ENCODE measurements at regions not wholly inside any gene's neighbourhood (a gene's known extent, or its start where the extent isn't known, plus 50 kb on each side); places are given as distances from the start of the nearest gene placed in this dataset.

- Histone ChIP-seq H3K4me3 (ENCODE audit: low read length in 2 of 2) (no peak overlapping the region), H3K9me3 (ENCODE audit: control insufficient read depth in 2 of 2, low read length in 2 of 2) (no peaks in the 10 kb centered on the region), H3K4me1 (ENCODE audit: control insufficient read depth, insufficient read depth, low read length) (no peaks in the 10 kb centered on the region), H3K36me3 (ENCODE audit: control insufficient read depth in 2 of 2, insufficient read depth in 2 of 2, low read length in 2 of 2) (no peaks in the 10 kb centered on the region), H3K9ac (ENCODE audit: low read length in 2 of 2) (no peak overlapping the region), H3K27me3 (ENCODE audit: control insufficient read depth in 1 of 2, insufficient read depth in 2 of 2, low read length in 2 of 2) (no peaks in the 10 kb centered on the region), H3K27ac (ENCODE audit: low read length) (no peak overlapping the region)
These were observed 308.2 kb downstream of the EMP1 start for GRCh38 chr12:13504736-13505135.

GRCh38 chr12:13504074-13504473 lies 307.5 kb downstream of the EMP1 start:
- no peak overlapping the region for H3K27ac ChIP-seq (ENCODE audit: low read length)
- no peaks in the 10 kb centered on the region for H3K9me3 ChIP-seq (ENCODE audit: control insufficient read depth in 2 of 2, low read length in 2 of 2)
- peaks cover 0 to under 1% of the 10 kb centered on the region in 2 donors for H3K27me3 ChIP-seq (ENCODE audit: control insufficient read depth in 1 of 2, insufficient read depth in 2 of 2, low read length in 2 of 2)
- no peak overlapping the region for H3K9ac ChIP-seq (ENCODE audit: low read length in 2 of 2)
- no peaks in the 10 kb centered on the region for H3K36me3 ChIP-seq (ENCODE audit: control insufficient read depth in 2 of 2, insufficient read depth in 2 of 2, low read length in 2 of 2)
- H3K4me1 ChIP-seq (ENCODE audit: control insufficient read depth, insufficient read depth, low read length): no peaks in the 10 kb centered on the region
- H3K4me3 ChIP-seq (ENCODE audit: low read length in 2 of 2): no peak overlapping the region

GRCh38 chr12:13503094-13503835 lies 306.7 kb downstream of the EMP1 start:
- H3K27ac ChIP-seq (ENCODE audit: low read length): no peak overlapping the region
- no peaks in the 10 kb centered on the region for H3K4me1 ChIP-seq (ENCODE audit: control insufficient read depth, insufficient read depth, low read length)
- H3K9ac ChIP-seq (ENCODE audit: low read length in 2 of 2): no peak overlapping the region
- H3K27me3 ChIP-seq (ENCODE audit: control insufficient read depth in 1 of 2, insufficient read depth in 2 of 2, low read length in 2 of 2): peaks cover 0 to 4% of the 10 kb centered on the region in 2 donors
- H3K9me3 ChIP-seq (ENCODE audit: control insufficient read depth in 2 of 2, low read length in 2 of 2): no peaks in the 10 kb centered on the region
- no peak overlapping the region for H3K4me3 ChIP-seq (ENCODE audit: low read length in 2 of 2)
- H3K36me3 ChIP-seq (ENCODE audit: control insufficient read depth in 2 of 2, insufficient read depth in 2 of 2, low read length in 2 of 2): no peaks in the 10 kb centered on the region

- Histone ChIP-seq H3K36me3 (ENCODE audit: control insufficient read depth in 2 of 2, insufficient read depth in 2 of 2, low read length in 2 of 2) (no peaks in the 10 kb centered on the region), H3K27ac (ENCODE audit: low read length) (no peak overlapping the region), H3K4me3 (ENCODE audit: low read length in 2 of 2) (no peak overlapping the region), H3K4me1 (ENCODE audit: control insufficient read depth, insufficient read depth, low read length) (no peaks in the 10 kb centered on the region), H3K9me3 (ENCODE audit: control insufficient read depth in 2 of 2, low read length in 2 of 2) (no peaks in the 10 kb centered on the region), H3K9ac (ENCODE audit: low read length in 2 of 2) (no peak overlapping the region), H3K27me3 (ENCODE audit: control insufficient read depth in 1 of 2, insufficient read depth in 2 of 2, low read length in 2 of 2) (peaks cover 0 to 5% of the 10 kb centered on the region in 2 donors)
These were observed 302.5 kb downstream of the EMP1 start for GRCh38 chr12:13499008-13499407.

GRCh38 chr12:13496111-13496510 lies 299.6 kb downstream of the EMP1 start:
- Histone ChIP-seq H3K27ac (ENCODE audit: low read length) (no peak overlapping the region), H3K4me1 (ENCODE audit: control insufficient read depth, insufficient read depth, low read length) (no peaks in the 10 kb centered on the region), H3K9me3 (ENCODE audit: control insufficient read depth in 2 of 2, low read length in 2 of 2) (no peaks in the 10 kb centered on the region), H3K36me3 (ENCODE audit: control insufficient read depth in 2 of 2, insufficient read depth in 2 of 2, low read length in 2 of 2) (no peaks in the 10 kb centered on the region), H3K9ac (ENCODE audit: low read length in 2 of 2) (no peak overlapping the region), H3K4me3 (ENCODE audit: low read length in 2 of 2) (no peak overlapping the region), H3K27me3 (ENCODE audit: control insufficient read depth in 1 of 2, insufficient read depth in 2 of 2, low read length in 2 of 2) (peaks cover 0 to 5% of the 10 kb centered on the region in 2 donors)

- Histone ChIP-seq H3K27ac (ENCODE audit: low read length) (no peak overlapping the region), H3K27me3 (ENCODE audit: control insufficient read depth in 1 of 2, insufficient read depth in 2 of 2, low read length in 2 of 2) (no peaks in the 10 kb centered on the region), H3K9ac (ENCODE audit: low read length in 2 of 2) (no peak overlapping the region), H3K36me3 (ENCODE audit: control insufficient read depth in 2 of 2, insufficient read depth in 2 of 2, low read length in 2 of 2) (no peaks in the 10 kb centered on the region), H3K4me1 (ENCODE audit: control insufficient read depth, insufficient read depth, low read length) (no peaks in the 10 kb centered on the region), H3K4me3 (ENCODE audit: low read length in 2 of 2) (no peak overlapping the region), H3K9me3 (ENCODE audit: control insufficient read depth in 2 of 2, low read length in 2 of 2) (no peaks in the 10 kb centered on the region)
These were observed 292.7 kb downstream of the EMP1 start for GRCh38 chr12:13489246-13489645.

- H3K27me3 ChIP-seq (ENCODE audit: control insufficient read depth in 1 of 2, insufficient read depth in 2 of 2, low read length in 2 of 2): no peaks in the 10 kb centered on the region
- H3K9me3 ChIP-seq (ENCODE audit: control insufficient read depth in 2 of 2, low read length in 2 of 2): no peaks in the 10 kb centered on the region
- H3K36me3 ChIP-seq (ENCODE audit: control insufficient read depth in 2 of 2, insufficient read depth in 2 of 2, low read length in 2 of 2): no peaks in the 10 kb centered on the region
- no peaks in the 10 kb centered on the region for H3K4me1 ChIP-seq (ENCODE audit: control insufficient read depth, insufficient read depth, low read length)
- no peak overlapping the region for H3K9ac ChIP-seq (ENCODE audit: low read length in 2 of 2)
- no peak overlapping the region for H3K4me3 ChIP-seq (ENCODE audit: low read length in 2 of 2)
- no peak overlapping the region for H3K27ac ChIP-seq (ENCODE audit: low read length)
These were observed 290.8 kb downstream of the EMP1 start for GRCh38 chr12:13487326-13487725.

- Histone ChIP-seq H3K9me3 (ENCODE audit: control insufficient read depth in 2 of 2, low read length in 2 of 2) (no peaks in the 10 kb centered on the region), H3K4me3 (ENCODE audit: low read length in 2 of 2) (no peak overlapping the region), H3K4me1 (ENCODE audit: control insufficient read depth, insufficient read depth, low read length) (no peaks in the 10 kb centered on the region), H3K36me3 (ENCODE audit: control insufficient read depth in 2 of 2, insufficient read depth in 2 of 2, low read length in 2 of 2) (no peaks in the 10 kb centered on the region), H3K27ac (ENCODE audit: low read length) (no peak overlapping the region), H3K27me3 (ENCODE audit: control insufficient read depth in 1 of 2, insufficient read depth in 2 of 2, low read length in 2 of 2) (no peaks in the 10 kb centered on the region), H3K9ac (ENCODE audit: low read length in 2 of 2) (no peak overlapping the region)
These were observed 290.3 kb downstream of the EMP1 start for GRCh38 chr12:13486794-13487193.

GRCh38 chr12:13478650-13479181 lies 282.2 kb downstream of the EMP1 start:
- no peak overlapping the region for H3K9ac ChIP-seq (ENCODE audit: low read length in 2 of 2)
- H3K9me3 ChIP-seq (ENCODE audit: control insufficient read depth in 2 of 2, low read length in 2 of 2): no peaks in the 10 kb centered on the region
- H3K27me3 ChIP-seq (ENCODE audit: control insufficient read depth in 1 of 2, insufficient read depth in 2 of 2, low read length in 2 of 2): no peaks in the 10 kb centered on the region
- no peak overlapping the region for H3K4me3 ChIP-seq (ENCODE audit: low read length in 2 of 2)
- no peaks in the 10 kb centered on the region for H3K4me1 ChIP-seq (ENCODE audit: control insufficient read depth, insufficient read depth, low read length)
- no peak overlapping the region for H3K27ac ChIP-seq (ENCODE audit: low read length)
- H3K36me3 ChIP-seq (ENCODE audit: control insufficient read depth in 2 of 2, insufficient read depth in 2 of 2, low read length in 2 of 2): no peaks in the 10 kb centered on the region

GRCh38 chr12:13474381-13474780 lies 277.9 kb downstream of the EMP1 start:
- Histone ChIP-seq H3K36me3 (ENCODE audit: control insufficient read depth in 2 of 2, insufficient read depth in 2 of 2, low read length in 2 of 2) (no peaks in the 10 kb centered on the region), H3K9me3 (ENCODE audit: control insufficient read depth in 2 of 2, low read length in 2 of 2) (no peaks in the 10 kb centered on the region), H3K4me3 (ENCODE audit: low read length in 2 of 2) (no peak overlapping the region), H3K27ac (ENCODE audit: low read length) (no peak overlapping the region), H3K4me1 (ENCODE audit: control insufficient read depth, insufficient read depth, low read length) (no peaks in the 10 kb centered on the region), H3K27me3 (ENCODE audit: control insufficient read depth in 1 of 2, insufficient read depth in 2 of 2, low read length in 2 of 2) (no peaks in the 10 kb centered on the region), H3K9ac (ENCODE audit: low read length in 2 of 2) (no peak overlapping the region)

- Histone ChIP-seq H3K27ac (ENCODE audit: low read length) (no peak overlapping the region), H3K4me3 (ENCODE audit: low read length in 2 of 2) (no peak overlapping the region), H3K9me3 (ENCODE audit: control insufficient read depth in 2 of 2, low read length in 2 of 2) (no peaks in the 10 kb centered on the region)
These were observed 276.2 kb downstream of the EMP1 start for GRCh38 chr12:13472690-13473089.

More at GRCh38 chr12:13472690-13473089, 276.2 kb downstream of the EMP1 start:
- Histone ChIP-seq H3K4me1 (ENCODE audit: control insufficient read depth, insufficient read depth, low read length) (no peaks in the 10 kb centered on the region), H3K27me3 (ENCODE audit: control insufficient read depth in 1 of 2, insufficient read depth in 2 of 2, low read length in 2 of 2) (no peaks in the 10 kb centered on the region), H3K36me3 (ENCODE audit: control insufficient read depth in 2 of 2, insufficient read depth in 2 of 2, low read length in 2 of 2) (no peaks in the 10 kb centered on the region), H3K9ac (ENCODE audit: low read length in 2 of 2) (no peak overlapping the region)
